Stimulated activated CD8-positive, alpha-beta memory T cell treated with anti-CD3 and anti-CD28 coated beads, Interleukin-15, amount 100 ng/mL, for 48 hours (primary cell): ENCODE measurements at regions not wholly inside any gene's neighbourhood (a gene's known extent, or its start where the extent isn't known, plus 50 kb on each side); places are given as distances from the start of the nearest gene placed in this dataset.

Experiments
- DNase-seq, 2 donors: peaks; one replicate each; pipeline ENCODE4 v3.0.0-alpha.2; 2020; ENCODE audit warnings: low read depth in 2 of 2

DNA sequence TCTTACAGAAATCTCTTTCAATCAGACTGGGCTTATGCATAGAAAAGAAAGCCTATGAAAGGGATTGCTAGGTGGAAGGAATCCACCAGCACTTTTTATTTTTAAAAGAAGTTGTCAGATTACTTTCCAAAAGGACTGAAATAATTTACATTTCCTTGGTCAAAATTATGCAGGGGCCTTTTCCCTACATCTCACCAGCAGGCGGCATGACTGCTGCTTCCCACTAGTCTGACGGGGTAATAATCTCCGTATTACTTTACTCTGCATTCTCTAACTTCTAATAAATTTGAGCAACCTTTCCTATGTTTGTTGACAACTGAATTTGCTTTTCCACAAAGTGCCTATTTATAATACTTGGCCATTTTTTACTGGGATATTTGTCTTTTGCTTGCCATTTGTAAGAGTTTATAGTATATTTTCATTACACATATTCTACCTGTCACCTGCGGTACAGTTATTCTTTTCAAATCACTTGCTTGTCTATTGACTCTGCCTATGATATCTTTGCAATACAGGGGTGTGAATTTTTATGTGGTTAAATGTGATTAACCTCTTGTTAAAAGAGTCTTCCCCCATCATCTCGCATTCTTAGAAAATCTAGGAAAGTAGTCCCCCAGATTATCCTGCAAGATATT lies 51.9 kb upstream of the USP47 start:
- DNase-seq, result no peak

DNA sequence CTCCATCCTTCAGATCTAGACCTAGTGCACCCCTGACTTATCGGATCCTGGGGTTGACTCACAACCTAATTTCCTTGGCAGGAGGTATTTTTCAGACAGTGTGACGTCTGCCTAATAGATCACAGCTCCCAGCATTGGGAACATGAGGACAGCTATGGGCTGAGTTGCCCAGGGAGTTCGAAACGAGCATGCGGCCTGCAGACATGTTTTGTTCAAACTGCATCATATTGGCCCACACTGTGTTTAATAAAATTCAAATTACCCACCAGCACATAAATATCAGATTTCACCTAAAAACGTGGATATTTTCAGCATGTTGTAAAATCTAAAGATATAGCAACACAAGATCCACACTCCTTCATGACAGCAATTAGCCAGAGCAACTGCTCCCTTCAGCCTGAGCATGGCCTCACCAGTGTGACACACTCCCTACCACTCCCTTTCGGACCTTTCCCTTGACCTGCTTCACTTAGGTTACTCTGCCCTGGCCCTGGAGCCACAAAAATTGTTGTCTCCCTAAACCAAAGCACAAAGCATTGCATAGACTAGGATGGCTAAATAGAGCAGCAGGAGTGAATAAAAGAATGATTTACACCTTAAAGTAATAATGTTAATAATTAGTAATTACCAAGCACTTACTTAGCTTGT lies 53.6 kb upstream of the USP47 start:
- no peak for DNase-seq

DNA sequence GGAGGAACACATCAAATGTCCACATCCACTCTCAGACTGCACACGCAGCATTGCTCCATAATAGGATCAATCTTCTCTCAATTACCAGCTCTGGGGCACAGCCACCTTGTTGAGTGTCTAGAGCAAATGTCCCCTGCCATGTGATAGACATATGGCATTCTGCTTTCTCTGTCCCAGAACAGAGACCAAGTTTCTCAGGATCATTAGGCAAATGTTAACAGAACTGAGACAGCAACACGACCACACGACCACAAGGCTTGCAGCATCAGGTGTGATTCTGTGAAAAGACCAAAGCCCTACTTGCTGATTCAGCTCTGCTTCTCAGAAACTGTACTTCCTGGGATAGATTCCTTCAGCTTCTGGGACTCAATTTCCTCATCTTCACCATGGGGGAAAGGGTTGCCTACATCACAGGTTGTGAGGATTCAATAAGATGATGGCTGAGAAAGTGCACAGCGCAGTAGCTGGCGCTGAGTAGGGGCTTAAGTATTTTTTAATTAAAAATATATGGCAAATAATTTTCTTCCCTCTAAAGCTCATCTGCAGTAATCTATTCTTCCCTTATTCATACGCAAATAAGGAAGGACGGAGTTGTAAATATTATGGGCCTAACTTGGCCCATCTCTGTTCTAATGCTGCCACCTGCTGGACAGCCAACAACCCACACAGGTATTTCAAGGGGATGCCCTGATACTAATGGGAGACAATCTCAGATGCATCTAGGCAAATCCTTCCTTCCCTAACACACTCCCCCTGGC lies 54.3 kb upstream of the USP47 start:
- DNase-seq, result peak; percentile 16 to 36

DNA sequence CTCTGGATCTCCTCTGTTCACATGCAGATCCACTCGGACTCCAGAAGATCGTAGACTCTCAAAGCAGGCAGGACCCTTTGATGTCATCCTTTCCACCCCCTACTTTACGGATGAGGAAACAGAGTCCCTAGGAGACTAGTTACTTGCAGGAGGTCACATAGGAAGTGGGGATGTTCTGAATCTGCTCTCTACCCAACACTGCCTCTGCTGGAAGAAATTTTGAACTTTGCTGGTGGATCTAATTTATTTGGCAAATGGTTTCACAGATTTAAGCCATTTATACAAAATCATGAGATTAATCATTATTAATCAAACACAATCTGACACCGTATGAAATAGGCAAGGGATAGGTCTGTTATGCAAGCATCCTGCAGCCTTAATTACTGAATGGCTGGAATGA lies 55.0 kb upstream of the USP47 start:
- DNase-seq, result no peak

DNA sequence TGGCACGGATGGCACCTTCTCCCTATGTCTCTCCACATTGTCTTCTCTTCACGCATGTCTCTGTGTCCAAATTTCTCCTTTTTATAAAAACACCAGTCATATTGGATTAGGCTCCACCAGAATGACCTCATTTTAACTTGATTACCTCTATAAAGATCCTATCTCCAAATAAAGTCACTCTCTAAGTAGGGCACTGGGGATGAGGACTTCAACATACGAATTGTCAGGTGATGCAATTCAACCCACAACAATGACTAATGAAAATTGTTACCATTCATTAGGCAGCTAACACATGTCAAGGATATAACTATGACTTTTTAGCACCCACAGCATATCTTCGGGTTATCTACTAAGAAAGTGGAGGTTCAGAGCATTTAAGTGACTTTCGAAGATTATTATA lies 55.5 kb upstream of the USP47 start:
- no peak for DNase-seq

DNA sequence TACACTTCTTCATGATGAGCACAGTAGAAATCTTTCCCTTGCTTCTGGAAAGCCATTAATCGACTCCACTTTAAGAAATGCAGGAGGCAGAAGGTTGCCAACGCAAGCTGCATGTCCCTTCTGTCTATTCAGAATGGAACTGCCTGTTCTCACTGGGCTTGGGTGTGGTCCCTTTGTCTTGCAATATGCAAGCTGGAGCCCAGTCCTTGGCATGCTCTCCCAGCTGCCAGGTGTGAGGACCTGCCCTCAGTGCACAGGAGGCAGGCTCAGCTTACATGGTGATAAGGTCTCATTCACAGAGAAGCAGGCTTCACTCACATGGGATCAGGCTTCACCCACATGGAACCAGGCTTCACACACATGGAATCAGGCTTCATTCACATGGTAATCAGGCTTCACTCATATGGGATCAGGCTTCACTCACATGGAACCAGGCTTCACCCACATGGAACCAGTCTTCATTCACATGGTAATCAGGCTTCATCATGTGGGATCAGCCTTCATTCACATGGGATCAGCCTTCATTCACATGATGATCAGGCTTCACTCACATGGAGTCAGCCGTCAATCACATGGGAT lies 59.2 kb upstream of the USP47 start:
- no peak for DNase-seq

DNA sequence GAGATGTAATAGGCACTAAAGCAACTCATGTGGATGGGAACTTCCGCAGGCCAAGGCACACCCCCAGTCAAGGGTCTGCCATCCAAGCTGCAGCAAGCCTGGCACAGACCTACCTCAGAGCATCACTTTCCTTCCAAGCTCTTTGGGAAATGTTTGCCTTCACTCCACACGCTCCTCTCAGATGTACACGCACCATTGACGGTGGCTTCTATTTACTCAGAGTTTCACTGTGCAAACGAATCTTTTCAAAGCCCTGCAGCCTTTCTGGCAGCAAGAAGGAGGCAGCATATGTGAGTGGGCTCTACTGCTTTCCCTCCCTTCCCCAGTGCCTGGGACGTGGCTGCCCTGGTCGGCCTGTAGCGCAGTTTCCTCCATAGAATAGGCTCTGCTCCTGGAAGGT lies 60.9 kb upstream of the USP47 start:
- no peak for DNase-seq

DNA sequence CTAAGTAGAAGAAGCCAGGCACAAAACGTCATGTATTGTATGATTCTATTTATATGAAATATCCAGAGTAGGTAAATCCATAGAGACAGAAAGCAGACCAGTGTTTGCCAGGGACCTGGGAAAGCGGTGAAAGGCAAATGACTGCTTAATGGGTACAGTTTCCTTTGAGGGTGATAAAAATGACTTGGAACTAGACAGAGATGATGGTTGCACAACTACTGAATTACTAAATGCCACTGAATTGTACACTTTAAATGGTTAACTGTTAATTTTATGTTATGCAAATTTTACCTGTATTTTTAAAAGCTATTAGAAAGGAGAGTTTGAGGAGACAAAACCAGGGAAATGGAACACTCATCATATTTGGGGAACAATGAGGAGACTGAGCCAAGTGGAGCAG lies 61.8 kb upstream of the USP47 start:
- no peak for DNase-seq

DNA sequence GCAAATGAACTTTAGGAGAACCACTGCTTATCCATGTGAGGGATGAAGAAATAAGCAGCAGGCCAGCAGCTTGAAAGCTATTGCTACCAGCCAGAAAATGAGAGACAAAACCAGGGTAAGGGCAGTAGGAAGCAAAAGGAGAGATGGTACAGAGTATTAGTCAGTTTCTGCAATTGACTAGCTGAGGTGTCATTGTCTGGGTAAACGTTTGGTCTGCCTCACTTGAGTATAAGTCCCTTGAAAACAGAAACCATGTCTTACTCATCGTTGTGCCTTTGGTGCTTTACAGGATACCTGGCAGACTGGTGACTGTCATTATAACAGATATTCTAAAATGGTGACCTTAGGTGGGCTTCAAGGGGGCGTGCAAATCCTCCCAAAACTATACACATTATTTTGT lies 63.9 kb upstream of the USP47 start:
- DNase-seq, result no peak

DNA sequence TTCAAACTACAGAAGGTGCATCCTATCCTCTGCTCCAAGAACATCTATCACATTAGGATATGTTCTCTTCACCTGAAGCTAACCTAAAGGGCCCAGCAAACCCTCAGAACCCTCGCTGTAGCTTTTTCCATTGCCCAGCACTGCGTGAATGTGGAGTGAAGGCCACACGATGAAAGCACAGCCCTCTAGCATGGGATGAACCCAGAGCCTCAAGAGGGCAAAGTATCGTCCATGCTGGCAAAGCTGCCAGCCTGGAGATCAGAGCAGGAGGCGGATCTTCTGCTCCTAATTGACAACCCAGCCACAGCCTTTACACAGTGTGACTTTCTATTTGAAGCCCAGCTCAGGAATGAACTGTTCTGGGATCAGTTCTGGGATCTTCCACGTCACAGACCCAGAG lies 65.1 kb upstream of the USP47 start:
- no peak for DNase-seq

DNA sequence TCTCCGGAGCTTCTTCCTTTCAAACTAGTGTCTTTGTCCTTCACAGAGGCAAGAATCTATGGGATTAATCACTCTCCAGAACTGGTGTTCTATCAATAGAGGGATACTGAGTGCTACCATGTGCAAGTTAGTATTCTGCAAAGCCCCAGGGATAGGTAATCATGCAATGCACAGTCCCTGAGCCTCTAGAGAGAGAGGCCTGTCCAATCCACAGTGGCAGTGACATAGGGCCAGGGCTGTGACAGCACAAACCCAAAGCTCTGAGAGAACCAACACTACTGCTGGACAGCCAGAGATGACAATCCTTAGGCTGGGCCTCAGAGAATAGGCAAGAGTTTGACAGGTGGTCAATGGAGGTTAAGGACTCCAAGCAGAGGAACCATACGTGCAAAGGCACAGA lies 66.8 kb upstream of the USP47 start:
- DNase-seq, result no peak

DNA sequence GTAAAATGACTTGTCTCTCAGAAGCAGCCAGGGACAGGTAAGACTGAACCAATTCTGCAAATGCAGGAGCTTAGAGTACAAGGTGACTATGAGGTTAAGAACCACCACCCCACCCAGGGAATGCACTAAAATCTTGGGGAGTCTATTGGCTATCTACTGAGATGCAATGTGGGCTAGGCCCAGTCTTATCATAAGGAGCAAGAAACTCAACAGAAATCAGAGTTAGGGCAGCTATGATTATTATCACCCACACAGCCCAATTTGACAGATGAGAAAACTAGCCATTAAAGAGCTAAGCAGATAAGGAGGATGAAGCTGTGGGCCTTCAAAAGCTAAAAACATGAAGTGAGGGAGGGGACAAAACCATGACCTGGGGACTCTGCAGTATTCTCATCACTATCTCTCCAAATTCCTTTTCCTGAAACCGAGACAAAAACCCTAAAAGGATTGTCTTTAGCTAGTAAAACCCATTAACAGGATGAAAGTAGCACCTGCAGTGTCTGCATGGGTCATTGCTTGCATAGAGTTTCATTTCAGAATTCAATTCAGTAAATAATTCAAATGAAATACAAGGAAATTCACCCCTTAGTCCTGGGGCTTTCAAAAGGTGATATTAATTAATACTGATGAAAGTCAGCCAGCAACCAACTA lies 68.8 kb upstream of the USP47 start:
- no peak for DNase-seq

DNA sequence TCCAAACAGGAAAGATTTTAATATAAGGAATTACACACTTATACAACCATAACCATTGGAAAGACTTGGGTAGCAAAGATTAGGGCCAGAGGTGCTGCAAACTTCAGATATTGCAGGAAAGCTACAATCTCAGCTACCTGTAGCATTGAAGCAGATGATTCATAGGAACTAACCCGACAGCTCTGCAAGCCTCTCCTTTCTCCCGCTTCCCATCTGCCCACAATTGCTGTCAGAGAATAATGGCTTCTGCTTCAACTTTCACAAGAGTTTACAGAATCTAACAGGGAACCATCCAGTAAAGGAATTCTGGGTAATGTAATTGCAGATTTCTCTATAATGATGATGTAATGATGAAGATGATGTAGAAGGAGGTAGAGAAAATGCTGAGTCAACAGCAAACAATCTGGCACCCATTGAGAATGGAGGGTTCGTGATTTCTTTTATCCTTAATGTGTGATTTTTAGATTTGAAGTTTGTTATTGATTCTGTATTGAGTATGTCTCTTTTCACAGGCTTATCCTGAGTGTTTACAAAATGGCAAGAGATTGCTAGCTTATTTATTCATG lies 70.8 kb upstream of the USP47 start:
- no peak for DNase-seq

DNA sequence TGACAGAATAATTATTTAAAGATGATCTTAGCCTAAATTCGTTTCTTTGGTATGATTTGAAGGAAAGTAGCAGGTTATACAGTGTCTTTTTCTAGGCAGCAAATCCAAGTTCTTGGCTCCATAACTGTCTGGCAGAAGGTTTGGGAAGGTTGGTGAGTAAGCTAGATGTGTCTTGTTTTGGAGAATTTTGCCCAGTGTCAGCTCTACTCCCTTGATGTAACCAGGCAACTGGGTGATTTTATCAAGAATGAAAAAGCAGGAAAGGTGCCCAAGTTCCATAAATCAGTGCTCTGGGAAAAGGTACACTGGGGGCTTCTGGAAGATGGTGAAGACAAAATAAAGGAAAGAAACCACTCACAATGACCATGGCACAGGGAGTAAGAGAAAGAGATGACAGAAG lies 71.5 kb upstream of the USP47 start:
- no peak for DNase-seq

DNA sequence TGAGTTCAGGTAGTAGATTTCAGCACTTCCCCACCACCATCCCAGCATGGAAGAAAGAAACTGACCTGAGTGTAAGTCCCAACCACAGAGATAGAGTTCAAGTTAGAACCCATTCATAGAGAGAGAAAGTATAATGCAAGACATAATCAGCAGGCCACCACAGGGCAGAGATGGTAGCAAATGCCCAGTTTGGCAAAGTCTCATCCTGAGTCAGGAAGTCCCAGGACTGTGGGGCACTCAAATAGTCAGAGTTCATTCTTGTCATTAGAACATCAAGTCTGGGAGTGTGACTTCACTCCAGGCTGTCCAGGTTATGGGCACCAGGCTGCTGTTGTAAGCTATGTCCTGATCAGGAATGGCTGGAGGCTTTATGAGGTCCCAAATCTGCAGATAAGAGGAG lies 72.0 kb upstream of the USP47 start:
- DNase-seq, result no peak

DNA sequence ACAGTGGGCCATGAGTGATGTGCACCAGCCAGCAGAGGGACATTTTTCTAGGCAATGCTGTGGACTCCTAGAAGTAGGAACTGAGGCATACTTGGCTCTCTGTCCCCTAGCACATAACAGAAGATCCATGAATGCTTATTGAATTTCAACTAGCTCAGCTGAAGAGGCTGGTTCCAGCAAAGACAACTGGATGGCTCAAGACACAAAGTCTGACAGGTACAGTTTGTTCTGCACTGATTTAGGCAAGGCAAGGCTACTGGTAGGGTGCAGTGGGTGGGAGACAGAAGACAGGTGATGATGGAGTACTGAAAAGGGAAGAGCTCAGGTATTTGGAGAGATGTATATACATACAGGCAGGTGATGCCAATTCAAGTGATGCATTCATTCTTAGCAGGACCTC lies 72.4 kb upstream of the USP47 start:
- no peak for DNase-seq

DNA sequence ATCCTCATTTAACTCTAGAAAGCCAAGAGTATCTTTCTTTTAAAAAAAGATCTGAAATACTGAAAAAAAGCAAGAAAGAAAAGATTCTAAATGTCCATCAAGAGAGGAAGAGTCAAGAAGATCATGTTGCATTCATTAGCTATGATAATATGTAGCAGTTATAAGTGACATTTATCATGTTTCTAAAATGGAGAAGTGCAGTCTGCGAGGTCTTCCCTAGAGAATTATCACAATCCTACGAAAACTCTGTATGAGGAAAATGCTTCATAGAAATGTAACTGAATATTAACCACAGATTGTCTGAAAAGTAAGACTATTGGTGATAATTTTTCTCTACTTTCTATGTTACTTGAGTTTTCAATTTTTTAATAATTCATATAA lies 77.4 kb upstream of the USP47 start:
- no peak for DNase-seq

DNA sequence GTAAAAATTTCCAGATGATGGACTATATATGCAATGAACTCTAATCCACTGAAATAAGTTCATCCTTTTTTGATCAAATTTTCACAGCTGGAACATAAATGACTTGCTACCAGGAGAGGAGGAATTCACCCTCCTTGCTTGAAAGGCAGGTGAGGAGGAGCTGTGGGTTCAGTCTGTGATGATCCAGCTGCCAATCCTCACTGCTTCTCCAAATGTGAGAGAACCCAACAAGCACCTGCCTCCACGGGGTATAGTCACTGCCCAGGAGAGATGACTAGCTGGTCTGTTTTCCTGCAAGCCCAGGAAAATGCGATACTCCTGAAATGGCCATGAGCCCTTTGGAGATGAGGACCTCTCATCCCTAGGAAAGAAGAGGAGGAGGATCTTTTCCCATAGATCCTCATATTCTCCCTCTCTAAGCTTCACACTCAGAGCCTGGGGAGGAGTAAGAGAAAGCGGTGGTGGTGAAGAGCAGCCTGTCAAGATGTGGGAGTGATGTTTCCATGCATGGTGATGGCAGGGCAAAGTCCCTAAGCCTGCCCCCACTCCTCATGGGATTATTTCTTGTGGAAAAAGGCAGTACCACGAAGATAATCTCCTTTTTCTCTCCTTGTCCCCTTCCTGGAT lies 77.9 kb upstream of the USP47 start:
- no peak for DNase-seq

DNA sequence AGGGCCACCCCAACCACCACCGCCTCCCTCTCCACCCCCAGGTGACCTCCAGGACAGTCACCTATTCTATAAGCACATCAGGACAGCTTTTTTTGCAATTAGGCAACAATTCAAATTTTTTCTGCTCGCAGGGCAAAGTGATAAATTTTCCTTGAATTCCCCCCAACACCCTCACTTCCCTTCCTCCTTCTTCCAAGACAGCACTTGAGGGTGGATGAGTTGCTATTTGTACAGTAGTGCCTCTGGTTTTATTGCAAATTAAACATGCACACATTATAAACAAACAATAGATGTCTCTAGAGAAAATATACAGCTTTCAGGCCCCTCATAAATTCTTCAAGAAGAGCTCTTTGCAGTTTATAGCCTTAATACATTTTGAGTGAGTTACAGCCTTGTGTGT lies 80.9 kb upstream of the USP47 start:
- no peak for DNase-seq

DNA sequence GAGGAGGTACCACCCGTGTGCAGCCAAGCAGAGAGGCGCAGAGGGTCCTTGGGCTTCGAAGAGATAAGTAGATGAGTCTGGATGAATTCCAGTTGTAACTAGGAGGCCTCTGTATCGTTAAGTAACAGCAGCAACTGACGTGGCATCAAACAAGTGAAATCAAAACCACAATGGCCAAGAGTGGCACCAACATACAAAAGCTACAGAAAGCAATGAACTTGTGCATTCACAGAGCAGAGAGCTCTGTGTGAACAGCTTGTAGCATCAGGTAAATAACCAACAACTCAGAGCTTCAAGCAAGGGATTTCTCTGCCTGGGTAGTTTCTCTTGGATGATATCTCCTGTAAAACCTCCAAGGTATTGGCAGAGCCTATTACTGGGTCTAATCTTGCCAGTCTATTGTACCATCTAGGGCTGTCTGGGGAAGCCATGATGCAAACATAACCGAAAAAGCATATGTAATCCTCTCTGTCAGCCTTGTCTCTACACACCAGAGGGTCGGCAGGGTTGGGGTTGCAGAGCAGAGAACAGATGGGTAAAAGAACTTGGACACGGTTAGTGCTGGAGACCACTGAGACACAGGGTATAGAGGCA lies 83.1 kb upstream of the USP47 start:
- DNase-seq, result no peak

DNA sequence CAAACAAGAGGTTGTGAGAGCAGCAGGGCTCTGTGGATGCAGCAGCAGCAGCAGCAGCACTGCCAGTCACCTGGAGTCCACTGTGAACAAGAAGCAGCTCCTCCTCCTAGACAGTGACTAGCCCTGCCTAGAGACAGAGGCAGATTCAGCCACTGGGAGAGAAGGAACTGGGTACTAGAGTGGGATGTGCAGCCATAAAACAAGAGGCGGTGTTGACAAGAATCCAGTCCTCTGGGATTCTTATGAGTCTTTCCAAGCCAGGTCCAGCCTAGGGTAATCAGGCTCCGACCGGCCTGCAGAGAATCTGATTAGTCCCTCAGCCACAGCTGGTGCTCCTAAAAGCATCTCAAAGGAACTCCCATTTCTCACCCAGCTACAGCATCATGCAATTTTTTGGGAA lies 83.9 kb upstream of the USP47 start:
- DNase-seq, result no peak
